Peyer's patch (tissue), 4 donors: ENCODE measurements at regions not wholly inside any gene's neighbourhood (a gene's known extent, or its start where the extent isn't known, plus 50 kb on each side); places are given as distances from the start of the nearest gene placed in this dataset.
"Not testable (repeated sequence)": the region's sequence is repeated elsewhere in the genome, so short reads cannot be mapped to it uniquely, and the experiment has no call there.

Experiments used
- POLR2A ChIP-seq, 2 donors: fragments of 450-650 bp; IDR thresholded peaks; one replicate each; pipeline ENCODE4 v1.5.1; 2017; ENCODE audit warnings: antibody characterized with exemption in 2 of 2, mild to moderate bottlenecking in 2 of 2, moderate library complexity in 2 of 2
- TF ChIP-seq, protein P1 (sequence below), 6 experiments: fragments of 450-650 bp in 4 of 6; fragments of 200-600 bp in 2 of 6; sonication (generic) in 1 of 6; IDR thresholded peaks; one replicate each; pipeline ENCODE4 v1.5.1; 2017 to 2019; ENCODE audit warnings: antibody characterized with exemption in 6 of 6, mild to moderate bottlenecking in 3 of 6, moderate library complexity in 1 of 6

DNA sequence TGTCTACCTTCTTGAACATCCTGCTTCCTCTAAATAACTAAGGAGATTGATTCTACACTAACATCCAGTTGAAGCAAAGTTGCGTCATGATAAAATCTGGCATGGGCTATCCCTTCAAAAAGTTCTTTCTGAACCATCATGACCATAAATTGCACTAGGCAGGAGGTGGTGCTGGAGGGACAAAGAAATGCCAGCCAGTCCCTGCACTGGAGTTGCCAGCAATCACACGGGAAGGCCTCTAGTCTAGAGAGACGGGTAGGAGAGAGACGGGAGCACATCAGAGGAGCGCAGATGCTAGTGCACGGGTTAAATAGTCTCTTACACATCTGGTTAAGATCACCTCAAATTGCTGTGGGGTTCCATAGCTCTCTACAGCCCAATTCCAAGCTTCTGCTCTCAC lies 111.2 kb upstream of the PLGLB2 start:
- TF ChIP-seq, protein P1, sequence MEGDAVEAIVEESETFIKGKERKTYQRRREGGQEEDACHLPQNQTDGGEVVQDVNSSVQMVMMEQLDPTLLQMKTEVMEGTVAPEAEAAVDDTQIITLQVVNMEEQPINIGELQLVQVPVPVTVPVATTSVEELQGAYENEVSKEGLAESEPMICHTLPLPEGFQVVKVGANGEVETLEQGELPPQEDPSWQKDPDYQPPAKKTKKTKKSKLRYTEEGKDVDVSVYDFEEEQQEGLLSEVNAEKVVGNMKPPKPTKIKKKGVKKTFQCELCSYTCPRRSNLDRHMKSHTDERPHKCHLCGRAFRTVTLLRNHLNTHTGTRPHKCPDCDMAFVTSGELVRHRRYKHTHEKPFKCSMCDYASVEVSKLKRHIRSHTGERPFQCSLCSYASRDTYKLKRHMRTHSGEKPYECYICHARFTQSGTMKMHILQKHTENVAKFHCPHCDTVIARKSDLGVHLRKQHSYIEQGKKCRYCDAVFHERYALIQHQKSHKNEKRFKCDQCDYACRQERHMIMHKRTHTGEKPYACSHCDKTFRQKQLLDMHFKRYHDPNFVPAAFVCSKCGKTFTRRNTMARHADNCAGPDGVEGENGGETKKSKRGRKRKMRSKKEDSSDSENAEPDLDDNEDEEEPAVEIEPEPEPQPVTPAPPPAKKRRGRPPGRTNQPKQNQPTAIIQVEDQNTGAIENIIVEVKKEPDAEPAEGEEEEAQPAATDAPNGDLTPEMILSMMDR (IDR thresholded peaks at IDR 0.05) = not testable (repeated sequence)
- not testable (repeated sequence) for TF ChIP-seq POLR2A (IDR thresholded peaks at IDR 0.05)
